ENCODE measurements at regions not wholly inside any gene's neighbourhood (a gene's known extent, or its start where the extent isn't known, plus 50 kb on each side); places are given as distances from the start of the nearest gene placed in this dataset.

DNA sequence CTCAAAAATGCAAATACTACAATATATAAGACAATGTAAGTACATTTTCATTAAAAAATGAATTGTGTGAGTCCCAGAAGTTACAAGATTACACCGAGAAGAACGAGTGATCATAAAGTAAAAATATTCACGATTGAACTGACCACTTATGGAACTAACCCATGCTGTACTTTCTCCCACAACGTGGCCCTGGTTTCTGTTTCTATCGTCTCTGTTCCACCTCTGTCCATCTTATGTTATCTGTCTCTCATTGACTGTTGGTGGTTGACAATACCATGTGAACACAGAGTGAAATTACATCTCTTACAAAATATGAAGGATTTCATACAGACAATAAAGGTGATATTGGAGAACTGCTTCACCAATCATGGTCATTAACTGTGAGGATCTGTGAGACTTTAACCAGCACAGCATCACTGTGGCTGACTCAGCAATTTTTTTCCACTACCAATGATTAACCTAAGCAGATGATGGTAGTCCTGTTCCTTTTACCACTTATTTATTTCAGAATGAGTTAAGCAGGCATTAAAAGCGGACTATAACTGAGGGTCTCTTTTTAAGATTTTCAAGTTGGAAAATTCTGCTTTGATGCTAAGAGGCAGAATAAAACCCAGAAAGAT lies 165.1 kb downstream of the TGFB2 start:
- 85% methylated on average over 6 of the region's 6 CpGs for WGBS (ENCODE audit: missing lambda C conversion rate)
- no peak for DNase-seq (ENCODE audit: low read depth in 1 of 2, low spot score in 1 of 2)

DNA sequence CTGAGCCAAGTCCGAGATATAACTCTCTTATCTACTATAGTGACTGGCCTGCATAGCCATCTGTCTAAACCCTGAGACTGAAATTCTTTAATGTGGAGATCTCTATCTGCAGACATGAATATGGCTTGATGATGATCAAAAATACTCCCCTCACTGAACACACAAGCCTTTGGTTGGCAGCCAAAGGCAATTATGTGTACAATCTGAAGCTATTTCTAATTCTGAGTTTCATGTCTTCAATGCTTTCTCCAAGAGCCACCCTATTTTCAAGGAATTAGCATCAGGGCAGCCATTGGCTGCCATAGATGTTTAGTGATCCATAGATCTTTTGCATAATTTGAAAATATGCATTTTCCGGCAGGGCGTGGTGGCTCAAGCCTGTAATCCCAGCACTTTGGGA lies 168.2 kb downstream of the TGFB2 start:
- DNase-seq (ENCODE audit: low read depth in 1 of 2, low spot score in 1 of 2) (no peak), FAIRE-seq (no peak), ATAC-seq (no peak)
- no peak overlapping the region for H3K4me3 ChIP-seq
- ChIA-PET POLR2A (no interaction called here), CTCF (interaction anchor here (0.6 kb wide), 1 partner anchor 847 kb away, joined by 3 read pairs; no protein-coding TSS in a partner anchor)
- no peak for TF ChIP-seq CHD4 (IDR thresholded peaks at IDR 0.05; ENCODE audit: borderline replicate concordance)
- TF ChIP-seq NR3C1 (IDR thresholded peaks at IDR 0.05) = no peak
- TF ChIP-seq HOXB5 (CRISPR knock-in tag; IDR thresholded peaks at IDR 0.05) = no peak
- no peak for TF ChIP-seq RAD21 (conservative IDR thresholded peaks at IDR 0.05 in 1 of 2, IDR thresholded peaks at IDR 0.05 in 1 of 2)
- TF ChIP-seq EP300 (IDR thresholded peaks at IDR 0.05) = no peak
- TF ChIP-seq ZFP36 (IDR thresholded peaks at IDR 0.05; ENCODE audit: borderline replicate concordance, partially characterized antibody) = no peak
- TF ChIP-seq ATOH8 (CRISPR knock-in tag; IDR thresholded peaks at IDR 0.05; ENCODE audit: low read depth) = no peak
- no peak overlapping the region; a peak in 1 of 6 replicates for H3K27ac ChIP-seq
- peaks cover 3% of the 10 kb centered on the region; the same call in 1 of the 3 replicates for H3K4me1 ChIP-seq
- peaks cover 17% of the 10 kb centered on the region; the same call in 2 of the 3 replicates for H3K9me3 ChIP-seq
- 94% methylated on average over 3 of the region's 3 CpGs for WGBS (ENCODE audit: missing lambda C conversion rate)
- H3K4me2 ChIP-seq = no peak overlapping the region

More for the DNA sequence above, 165.1 kb downstream of the TGFB2 start:
- Histone ChIP-seq H3K4me1 (no peaks in the 10 kb centered on the region), H3K4me2 (no peak overlapping the region), H3K9me3 (peaks cover 45% of the 10 kb centered on the region), H3K27ac (0 out of 6 replicates have a peak overlapping the region, but pooled peaks of 1 of the 2 experiments have one; percentile 17), H3K4me3 (no peak overlapping the region)
- no peak for ATAC-seq
- TF ChIP-seq NFE2L2 (conservative IDR thresholded peaks at IDR 0.05; ENCODE audit: low read length) (no peak), MAFK (IDR thresholded peaks at IDR 0.05; ENCODE audit: partially characterized antibody) (peak; percentile 99)
- ChIA-PET POLR2A (no interaction called here), CTCF (no interaction called here)
- no peak for FAIRE-seq

DNA sequence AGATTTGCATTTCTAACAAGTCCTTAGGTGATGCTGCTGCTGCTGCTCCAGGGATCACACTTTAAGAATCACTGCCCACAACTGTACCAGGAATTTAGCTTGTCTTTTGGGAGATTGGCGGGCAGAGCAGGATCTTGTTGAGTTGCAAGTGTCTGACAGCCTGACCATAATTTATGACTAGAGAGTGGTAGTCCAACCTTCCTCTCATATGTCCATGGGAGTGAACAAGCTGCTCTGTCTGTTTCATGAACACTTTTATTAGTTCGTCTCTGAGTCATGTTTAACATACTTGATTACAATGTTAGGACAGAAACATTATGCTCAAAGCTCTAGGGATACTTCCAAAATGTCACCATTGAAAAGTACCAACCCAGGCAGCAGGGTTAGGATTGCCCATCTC lies 169.6 kb downstream of the TGFB2 start:
- Histone ChIP-seq H3K4me1 (peaks cover 4% of the 10 kb centered on the region; the same call in 1 of the 3 replicates), H3K27ac (no peak overlapping the region), H3K9me3 (0 out of 3 replicates have a peak, but pooled peaks cover 6% of the 10 kb centered on the region), H3K4me2 (no peak overlapping the region), H3K4me3 (no peak overlapping the region)
- ATAC-seq = no peak
- POLR2A ChIA-PET = no interaction called here
- CTCF ChIA-PET = interaction anchor here (1.2 kb wide), 1 partner anchor 17 kb away, joined by 4 read pairs; no protein-coding TSS in a partner anchor
- FAIRE-seq = no peak
- no peak for TF ChIP-seq HOXA7 (CRISPR knock-in tag; IDR thresholded peaks at IDR 0.05)
- no peak for TF ChIP-seq CBX8 (IDR thresholded peaks at IDR 0.05)
- TF ChIP-seq, protein P1, sequence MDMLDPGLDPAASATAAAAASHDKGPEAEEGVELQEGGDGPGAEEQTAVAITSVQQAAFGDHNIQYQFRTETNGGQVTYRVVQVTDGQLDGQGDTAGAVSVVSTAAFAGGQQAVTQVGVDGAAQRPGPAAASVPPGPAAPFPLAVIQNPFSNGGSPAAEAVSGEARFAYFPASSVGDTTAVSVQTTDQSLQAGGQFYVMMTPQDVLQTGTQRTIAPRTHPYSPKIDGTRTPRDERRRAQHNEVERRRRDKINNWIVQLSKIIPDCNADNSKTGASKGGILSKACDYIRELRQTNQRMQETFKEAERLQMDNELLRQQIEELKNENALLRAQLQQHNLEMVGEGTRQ (IDR thresholded peaks at IDR 0.05) = no peak
- TF ChIP-seq, protein P2, sequence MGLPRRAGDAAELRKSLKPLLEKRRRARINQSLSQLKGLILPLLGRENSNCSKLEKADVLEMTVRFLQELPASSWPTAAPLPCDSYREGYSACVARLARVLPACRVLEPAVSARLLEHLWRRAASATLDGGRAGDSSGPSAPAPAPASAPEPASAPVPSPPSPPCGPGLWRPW (IDR thresholded peaks at IDR 0.05) = no peak
- no peak for TF ChIP-seq HOXB13 (CRISPR knock-in tag; IDR thresholded peaks at IDR 0.05; ENCODE audit: low read depth)
- TF ChIP-seq SREBF2 (IDR thresholded peaks at IDR 0.05) = no peak
- no peak for TF ChIP-seq ZNF302 (CRISPR knock-in tag; IDR thresholded peaks at IDR 0.05)
- no peak for TF ChIP-seq NFE2L2 (conservative IDR thresholded peaks at IDR 0.05; ENCODE audit: low read length)
- no peak for TF ChIP-seq RNF2 (IDR thresholded peaks at IDR 0.05; ENCODE audit: borderline replicate concordance, low read depth)
- no peak for TF ChIP-seq MAZ (IDR thresholded peaks at IDR 0.05; ENCODE audit: borderline replicate concordance, low read depth, low read length)
- TF ChIP-seq CTCF (IDR thresholded peaks at IDR 0.05) = no peak
- TF ChIP-seq NR3C1 (IDR thresholded peaks at IDR 0.05) = no peak
- TF ChIP-seq POLR2AphosphoS2 (conservative IDR thresholded peaks at IDR 0.05; ENCODE audit: low read length) = no peak
- no peak for DNase-seq (ENCODE audit: low read depth in 1 of 2, low spot score in 1 of 2)
- WGBS (ENCODE audit: missing lambda C conversion rate) = 91% methylated on average over 2 of the region's 2 CpGs
